ENCODE measurements at regions not wholly inside any gene's neighbourhood (a gene's known extent, or its start where the extent isn't known, plus 50 kb on each side); places are given as distances from the start of the nearest gene placed in this dataset.

GRCh38 chr2:109670556-109671411, 56.6 kb downstream of the SOWAHC start:
- TF ChIP-seq POLR2AphosphoS5 (IDR thresholded peaks at IDR 0.05; ENCODE audit: low read depth) (no peak), STAT1 (IDR thresholded peaks at IDR 0.05; ENCODE audit: unreplicated experiment) (no peak), CTCF (conservative IDR thresholded peaks at IDR 0.05; ENCODE audit: low read depth in 2 of 2) (peak in 1 of 2 experiments; percentile 22; a peak in 1 of 4 replicates), REST (IDR thresholded peaks at IDR 0.05; ENCODE audit: unreplicated experiment) (no peak), EZH2phosphoT487 (IDR thresholded peaks at IDR 0.05; ENCODE audit: unreplicated experiment) (no peak), EZH2 (IDR thresholded peaks at IDR 0.05; ENCODE audit: low read depth, unreplicated experiment) (no peak), ZNF114 (CRISPR knock-in tag; IDR thresholded peaks at IDR 0.05) (no peak), CREB1 (CRISPR knock-in tag; IDR thresholded peaks at IDR 0.05; ENCODE audit: low read depth) (no peak), JUNB (IDR thresholded peaks at IDR 0.05; ENCODE audit: unreplicated experiment) (no peak), ETS1 (IDR thresholded peaks at IDR 0.05) (no peak), ZNF331 (CRISPR knock-in tag; IDR thresholded peaks at IDR 0.05; ENCODE audit: low read depth) (no peak)
